Gastrocnemius medialis (tissue), 4 donors: ENCODE measurements at regions not wholly inside any gene's neighbourhood (a gene's known extent, or its start where the extent isn't known, plus 50 kb on each side); places are given as distances from the start of the nearest gene placed in this dataset.

Experiments
- ATAC-seq, 2 donors: fragments of 150-250 bp; one replicate each; pipeline ENCODE4 v1.9.1; 2016
- DNase-seq, 2 donors: peaks; one replicate each; pipeline ENCODE4 v3.0.0-alpha.2; 2019
- H3K27ac ChIP-seq, 4 donors: fragments of 200-600 bp; sonication (generic); 1 replicate in 1 of 4; 2 replicates in 3 of 4; pipeline ENCODE4 v1.5.1; 2016 to 2018; ENCODE audit warnings: mild to moderate bottlenecking in 2 of 4, moderate library complexity in 1 of 4
- H3K27me3 ChIP-seq, 3 donors: fragments of 200-600 bp; sonication (generic) in 2 of 3; 1 replicate in 1 of 3; 2 replicates in 2 of 3; pipeline versions ENCODE4 v1.5.1 to v1.6.0; 2016 to 2019; ENCODE audit warnings: mild to moderate bottlenecking in 1 of 3, moderate library complexity in 1 of 3
- H3K36me3 ChIP-seq, 2 donors: fragments of 200-600 bp; sonication (generic) in 1 of 2; one replicate each; pipeline ENCODE4 v1.5.1; 2017 to 2018
- H3K4me1 ChIP-seq, 2 donors: fragments of 200-600 bp; sonication (generic) in 1 of 2; one replicate each; pipeline ENCODE4 v1.5.1; 2016 to 2017; ENCODE audit warnings: mild to moderate bottlenecking in 2 of 2
- H3K4me3 ChIP-seq, 4 donors: fragments of 200-600 bp; sonication (generic) in 3 of 4; 1 replicate in 1 of 4; 2 replicates in 3 of 4; pipeline ENCODE4 v1.5.1; 2016 to 2019; ENCODE audit warnings: mild to moderate bottlenecking in 2 of 4
- H3K9me3 ChIP-seq, 3 donors: fragments of 200-600 bp; sonication (generic) in 2 of 3; 1 replicate in 1 of 3; 2 replicates in 2 of 3; pipeline ENCODE4 v1.5.1; 2016 to 2019
- CTCF ChIP-seq, 5 experiments: fragments of 450-650 bp in 3 of 5; fragments of 200-600 bp in 2 of 5; sonication (generic) in 2 of 5; IDR thresholded peaks in 4 of 5; conservative IDR thresholded peaks in 1 of 5; 1 replicate in 4 of 5; 2 replicates in 1 of 5; pipeline ENCODE4 v1.5.1; 2016 to 2019; ENCODE audit warnings: antibody characterized with exemption in 5 of 5, mild to moderate bottlenecking in 3 of 5, moderate library complexity in 3 of 5
- POLR2A ChIP-seq, 2 donors: fragments of 450-650 bp; IDR thresholded peaks; one replicate each; pipeline ENCODE4 v1.6.1; 2017; ENCODE audit warnings: antibody characterized with exemption in 2 of 2, mild to moderate bottlenecking in 2 of 2, moderate library complexity in 2 of 2
- in situ Hi-C, 4 donors: fragments of 200-750 bp; cut with MboI; loops; one replicate each; pipeline versions ENCODE4 v1.15.0 to v1.8.0; 2017; ENCODE audit warnings: low sequenced_read_pairs in 4 of 4
- intact Hi-C: fragments of 100-400 bp; cut with DNase I; formaldehyde crosslinking; loops from one replicate; pipeline ENCODE4 v1.15.1; 2023; ENCODE audit warnings: low total_unique reads

DNA sequence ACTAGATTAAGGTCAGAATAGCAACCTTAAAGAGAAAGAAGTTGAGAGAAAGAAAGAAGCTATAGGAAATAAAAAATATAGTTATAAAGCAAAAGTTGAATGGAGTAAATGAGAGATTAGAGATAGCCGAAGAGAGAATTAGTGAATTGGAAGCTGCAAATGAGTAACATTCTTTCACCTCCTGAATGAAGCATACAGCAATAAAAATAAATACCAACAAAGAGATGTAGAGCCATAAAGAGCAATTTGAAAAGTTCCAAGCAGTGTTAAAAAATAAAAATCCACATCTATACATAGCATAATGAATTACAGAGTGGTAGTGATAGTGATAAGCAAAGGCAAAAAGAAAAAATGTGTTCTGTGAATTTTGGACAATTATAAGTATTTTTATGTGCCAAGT is 177.9 kb downstream of the VRK1 start:
- H3K36me3 ChIP-seq = no peaks in the 10 kb centered on the region
- intact Hi-C loops = no loop called here
- TF ChIP-seq POLR2A (IDR thresholded peaks at IDR 0.05) = no peak
- TF ChIP-seq CTCF (IDR thresholded peaks at IDR 0.05 in 4 of 5, conservative IDR thresholded peaks at IDR 0.05 in 1 of 5) = no peak
- H3K9me3 ChIP-seq = peaks cover 0 to 5% (median 0%) of the 10 kb centered on the region in 3 donors
- H3K4me3 ChIP-seq = no peak overlapping the region
- no peak overlapping the region for H3K27ac ChIP-seq
- in situ Hi-C loops = no loop called here
- H3K4me1 ChIP-seq = no peaks in the 10 kb centered on the region
- no peak for ATAC-seq
- H3K27me3 ChIP-seq = no peaks in the 10 kb centered on the region
- DNase-seq = no peak

DNA sequence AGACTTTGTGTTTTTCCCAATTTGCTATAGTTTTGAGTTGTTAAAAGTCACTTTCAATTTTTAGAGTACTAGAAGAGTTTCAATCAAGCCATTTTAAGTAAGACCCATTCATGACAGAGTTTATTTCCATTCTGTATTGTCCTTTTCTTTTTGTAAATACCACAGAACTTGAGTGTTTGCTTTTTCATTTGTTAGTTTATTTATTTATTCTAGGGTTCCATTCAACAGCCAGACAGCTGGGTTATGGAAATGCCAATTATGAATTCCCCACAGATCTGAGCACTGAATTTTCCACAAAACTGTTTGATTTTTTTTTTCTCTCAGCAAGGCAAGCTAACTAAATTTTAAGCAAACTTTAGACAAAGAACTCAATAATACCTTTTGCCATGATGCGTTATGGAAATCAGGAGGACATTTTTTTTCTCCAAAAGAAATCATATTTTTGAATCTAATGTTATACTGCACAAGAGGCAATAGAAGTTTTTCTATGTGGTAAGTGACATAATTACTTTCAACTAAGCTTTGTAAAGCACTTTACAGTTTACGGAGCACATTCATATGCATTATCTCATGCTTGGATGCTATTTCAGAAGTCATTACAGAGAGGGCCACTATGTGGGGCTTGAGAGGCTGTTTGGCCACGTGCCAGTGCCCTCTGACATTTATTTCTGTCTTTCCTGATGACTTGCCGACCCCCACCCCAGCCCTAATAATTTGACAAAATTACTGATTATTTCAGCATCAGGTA is 181.5 kb downstream of the VRK1 start:
- in situ Hi-C loops (no loop called here), intact Hi-C loops (no loop called here)
- no peak overlapping the region for H3K4me3 ChIP-seq
- no peak overlapping the region for H3K27ac ChIP-seq
- peaks cover 0 to 5% (median 0%) of the 10 kb centered on the region in 3 donors for H3K9me3 ChIP-seq
- ATAC-seq (no peak), DNase-seq (no peak)
- TF ChIP-seq CTCF (IDR thresholded peaks at IDR 0.05 in 4 of 5, conservative IDR thresholded peaks at IDR 0.05 in 1 of 5) (no peak), POLR2A (IDR thresholded peaks at IDR 0.05) (no peak)
- no peaks in the 10 kb centered on the region for H3K36me3 ChIP-seq
- H3K4me1 ChIP-seq = no peaks in the 10 kb centered on the region
- no peaks in the 10 kb centered on the region for H3K27me3 ChIP-seq

GRCh38 chr14:96979611-96980074 is 182.5 kb downstream of the VRK1 start:
- Histone ChIP-seq H3K4me1 (no peaks in the 10 kb centered on the region), H3K36me3 (no peaks in the 10 kb centered on the region), H3K4me3 (no peak overlapping the region), H3K9me3 (peaks cover 0 to 3% (median 0%) of the 10 kb centered on the region in 3 donors), H3K27me3 (no peaks in the 10 kb centered on the region), H3K27ac (no peak overlapping the region)
- TF ChIP-seq CTCF (IDR thresholded peaks at IDR 0.05 in 4 of 5, conservative IDR thresholded peaks at IDR 0.05 in 1 of 5) = no peak
- TF ChIP-seq POLR2A (IDR thresholded peaks at IDR 0.05) = no peak
- ATAC-seq (no peak), DNase-seq (no peak)
- in situ Hi-C loops = no loop called here
- intact Hi-C loops = no loop called here

DNA sequence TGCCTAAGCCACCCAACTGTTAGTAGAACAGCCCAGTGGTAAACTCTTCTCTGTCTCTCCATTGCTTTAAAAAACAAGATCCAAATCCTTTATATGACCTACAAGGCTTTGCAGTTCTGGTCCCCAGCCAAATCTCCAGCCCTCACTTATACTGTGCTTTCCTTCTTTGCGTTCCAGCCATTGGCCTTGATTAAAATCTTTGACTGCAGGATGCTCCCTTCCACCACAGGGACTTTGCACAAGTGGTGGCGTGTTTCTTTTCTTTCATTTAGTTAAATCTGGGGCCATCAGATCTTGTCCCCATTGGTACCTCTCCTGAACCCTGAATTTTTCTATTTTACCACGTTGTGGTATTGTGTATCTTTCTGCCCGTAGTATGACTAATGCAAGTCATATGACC is 183.7 kb downstream of the VRK1 start:
- H3K27ac ChIP-seq = no peak overlapping the region
- no peaks in the 10 kb centered on the region for H3K4me1 ChIP-seq
- ATAC-seq (no peak), DNase-seq (no peak)
- H3K4me3 ChIP-seq = no peak overlapping the region
- no peaks in the 10 kb centered on the region for H3K27me3 ChIP-seq
- H3K36me3 ChIP-seq = no peaks in the 10 kb centered on the region
- intact Hi-C loops = no loop called here
- TF ChIP-seq CTCF (IDR thresholded peaks at IDR 0.05 in 4 of 5, conservative IDR thresholded peaks at IDR 0.05 in 1 of 5) = no peak
- no peak for TF ChIP-seq POLR2A (IDR thresholded peaks at IDR 0.05)
- in situ Hi-C loops = no loop called here
- no peaks in the 10 kb centered on the region for H3K9me3 ChIP-seq
